GM12873 (cell line): ENCODE measurements at regions not wholly inside any gene's neighbourhood (a gene's known extent, or its start where the extent isn't known, plus 50 kb on each side); places are given as distances from the start of the nearest gene placed in this dataset.

Experiments used
- CTCF ChIP-seq: IDR thresholded peaks from 2 replicates; pipeline ENCODE4 v1.5.1; 2012; ENCODE audit warnings: low read depth, mild to moderate bottlenecking, moderate library complexity, low read length, control low read depth; ENCODE audit not compliant: insufficient read depth; ENCODE audit errors: missing control alignments

- peak; percentile 78 for TF ChIP-seq CTCF
Measured at GRCh38 chr1:22317231-22317919, 134.3 kb upstream of the ZBTB40 start.

- TF ChIP-seq CTCF, result no peak
Measured at GRCh38 chr1:22317920-22318243, 133.8 kb upstream of the ZBTB40 start.

- TF ChIP-seq CTCF, result no peak
Measured at GRCh38 chr1:22318279-22318981, 133.2 kb upstream of the ZBTB40 start.

- TF ChIP-seq CTCF, result no peak
Measured at GRCh38 chr1:22319608-22320007, 132.0 kb upstream of the ZBTB40 start.

GRCh38 chr1:22320587-22321344 is 130.9 kb upstream of the ZBTB40 start:
- no peak for TF ChIP-seq CTCF

GRCh38 chr1:22321917-22322316 is 129.7 kb upstream of the ZBTB40 start:
- no peak for TF ChIP-seq CTCF

- no peak for TF ChIP-seq CTCF
Measured at GRCh38 chr1:22323141-22323845, 128.4 kb upstream of the ZBTB40 start.
